Femur (tissue), 1 donor: ENCODE measurements at regions not wholly inside any gene's neighbourhood (a gene's known extent, or its start where the extent isn't known, plus 50 kb on each side); places are given as distances from the start of the nearest gene placed in this dataset.
"Not testable (repeated sequence)": the region's sequence is repeated elsewhere in the genome, so short reads cannot be mapped to it uniquely, and the experiment has no call there.

Experiments
- DNase-seq: peaks from one replicate; pipeline ENCODE4 v3.0.0-alpha.2; 2017

GRCh38 chr2:37571587-37572136, 99.8 kb downstream of the CDC42EP3 start:
- DNase-seq = no peak

GRCh38 chr2:37573451-37574388, 97.7 kb downstream of the CDC42EP3 start:
- DNase-seq = no peak

DNA sequence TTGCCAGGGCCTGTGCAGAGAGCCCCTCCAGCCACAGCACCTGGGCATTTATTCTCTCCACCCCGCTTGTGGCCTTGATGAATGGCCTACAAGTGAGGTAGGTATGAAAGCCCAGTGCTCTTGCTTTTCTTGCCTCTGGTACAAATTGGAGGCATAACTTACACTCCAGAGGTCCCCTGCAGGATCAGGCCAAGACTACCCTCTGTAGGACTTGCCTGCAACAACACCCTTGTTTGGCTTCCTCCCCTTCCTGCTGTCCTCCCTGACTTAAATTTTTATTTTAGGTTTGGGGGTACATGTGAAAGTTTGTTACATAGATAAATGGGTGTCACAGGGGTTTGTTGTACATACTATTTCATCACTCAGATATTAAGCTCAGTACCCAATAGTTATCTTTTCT, 95.7 kb downstream of the CDC42EP3 start:
- DNase-seq = no peak

DNA sequence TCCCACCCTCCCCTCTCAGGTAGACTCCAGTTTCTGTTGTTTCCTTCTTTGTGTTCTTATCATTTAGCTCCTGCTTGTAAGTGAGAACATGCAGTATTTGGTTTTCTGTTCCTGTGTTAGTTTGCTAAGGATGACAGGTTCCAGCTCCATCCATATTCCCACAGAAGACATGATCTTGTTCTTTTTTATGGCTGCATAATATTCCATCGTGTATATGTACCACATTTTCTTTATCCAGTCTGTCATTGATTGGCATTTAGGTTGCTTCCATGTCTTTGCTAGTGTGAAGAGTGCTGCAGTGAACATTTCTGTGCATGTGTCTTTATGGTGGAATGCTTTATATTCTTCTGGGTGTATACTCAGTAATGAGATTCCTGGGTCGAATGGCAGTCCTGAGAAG, 95.2 kb downstream of the CDC42EP3 start:
- DNase-seq = not testable (repeated sequence)

- DNase-seq = no peak
Observed at GRCh38 chr2:37576831-37577230, 94.6 kb downstream of the CDC42EP3 start.

- no peak for DNase-seq
Observed at GRCh38 chr2:37579192-37579713, 92.2 kb downstream of the CDC42EP3 start.

GRCh38 chr2:37579949-37580348, 91.5 kb downstream of the CDC42EP3 start:
- DNase-seq = not testable (repeated sequence)

DNA sequence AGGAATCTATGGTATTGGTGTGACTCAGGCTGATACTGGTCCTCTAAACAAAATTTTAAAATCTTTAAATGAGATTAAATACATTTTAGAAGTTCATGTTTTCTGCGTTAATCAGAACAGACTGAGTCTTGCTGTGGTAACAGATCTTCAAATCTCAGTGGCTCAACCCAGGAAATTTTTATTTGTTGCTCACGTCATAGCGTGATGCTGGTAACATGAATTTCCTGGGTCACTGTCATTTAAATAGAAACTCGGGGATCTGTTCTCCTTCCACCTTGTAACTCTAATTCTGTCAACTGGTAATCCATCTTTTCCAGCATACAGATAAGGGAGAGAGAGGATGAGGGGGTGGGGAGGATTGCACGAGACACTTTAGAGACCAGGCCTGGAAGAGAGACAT, 90.0 kb downstream of the CDC42EP3 start:
- no peak for DNase-seq

DNA sequence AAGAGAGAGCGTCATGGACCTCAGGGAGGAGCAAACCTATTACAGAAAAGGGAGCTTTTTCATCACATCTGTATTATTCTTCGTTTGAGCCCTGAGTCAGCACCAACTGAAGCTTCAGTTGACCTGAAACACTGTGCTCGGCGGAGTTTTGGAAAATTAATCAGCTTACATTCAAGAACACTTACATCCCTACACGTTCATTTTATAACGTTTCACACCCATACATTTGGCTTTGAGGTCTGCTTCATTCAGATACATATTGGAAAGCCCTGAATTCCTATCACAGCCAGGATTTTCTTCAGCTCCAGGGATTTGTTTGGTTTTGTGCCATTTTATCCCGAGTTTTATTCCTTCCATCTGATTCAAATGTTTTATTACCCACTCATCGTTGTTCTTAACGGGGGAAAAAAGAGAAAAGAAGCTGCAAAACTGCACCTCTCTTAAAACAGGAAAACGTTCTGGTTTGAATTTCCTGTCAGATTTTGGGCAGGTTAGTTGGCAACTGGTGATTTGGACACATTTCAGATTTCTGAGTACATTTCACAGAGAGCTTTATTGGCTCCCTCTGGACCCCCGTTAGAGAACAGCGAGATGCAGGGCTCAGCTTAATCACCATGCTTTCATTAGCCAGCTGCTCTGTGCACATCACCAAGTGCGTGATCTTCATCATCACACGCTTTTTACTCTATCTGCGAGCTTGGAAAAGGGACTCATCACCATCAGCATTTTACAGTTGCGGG, 88.8 kb downstream of the CDC42EP3 start:
- peak; percentile 31 for DNase-seq

GRCh38 chr2:37583402-37583801, 88.0 kb downstream of the CDC42EP3 start:
- DNase-seq = no peak

DNA sequence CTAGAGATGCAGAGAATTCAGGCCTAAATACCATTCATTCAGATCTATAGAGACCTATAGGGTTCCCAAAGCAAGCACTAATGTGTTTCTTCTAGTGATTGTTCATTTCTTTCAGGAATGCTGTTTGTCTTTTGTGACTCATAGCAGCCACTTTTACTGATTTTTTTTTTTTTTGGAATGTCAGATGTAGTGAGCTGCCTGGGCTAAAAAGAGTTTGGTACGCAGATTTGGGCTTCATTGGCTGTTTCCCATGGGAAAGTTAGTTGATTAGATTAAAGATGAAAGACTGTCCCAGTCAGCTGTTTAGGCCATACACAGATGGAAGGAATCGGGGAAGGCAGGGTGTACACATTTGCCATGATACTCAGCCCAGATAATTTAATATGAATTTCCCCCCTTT, 87.6 kb downstream of the CDC42EP3 start:
- DNase-seq = no peak

DNA sequence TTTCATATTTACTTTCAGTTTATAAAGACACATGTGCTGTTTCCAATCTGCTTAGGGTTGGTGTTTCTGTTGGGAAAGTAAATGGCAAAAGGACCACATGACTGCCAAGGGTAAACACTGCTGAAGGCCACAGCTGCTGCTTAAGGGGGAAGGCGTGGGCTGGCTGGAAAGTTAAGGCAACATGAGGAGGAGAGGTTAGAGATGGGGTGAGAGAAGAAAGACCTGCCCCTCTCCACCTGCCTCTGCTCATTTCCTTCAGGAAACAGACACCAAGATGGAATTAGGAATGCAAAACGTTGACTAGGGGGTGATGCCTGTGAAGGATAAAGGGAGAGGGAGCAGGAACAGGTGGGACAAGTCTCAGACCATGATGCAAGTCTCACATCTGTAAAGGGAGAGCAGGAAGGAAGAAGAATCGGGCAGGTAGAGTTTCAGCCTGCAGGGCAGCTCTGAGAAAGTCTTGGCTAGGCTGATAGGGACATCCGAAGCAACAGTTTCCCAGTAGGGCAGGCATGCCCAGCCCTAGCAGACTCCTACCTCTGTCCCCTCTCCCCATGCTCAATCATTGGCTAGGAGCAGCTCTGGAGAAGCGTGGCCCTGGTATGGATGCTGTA, 86.0 kb downstream of the CDC42EP3 start:
- DNase-seq = peak; percentile 30

DNA sequence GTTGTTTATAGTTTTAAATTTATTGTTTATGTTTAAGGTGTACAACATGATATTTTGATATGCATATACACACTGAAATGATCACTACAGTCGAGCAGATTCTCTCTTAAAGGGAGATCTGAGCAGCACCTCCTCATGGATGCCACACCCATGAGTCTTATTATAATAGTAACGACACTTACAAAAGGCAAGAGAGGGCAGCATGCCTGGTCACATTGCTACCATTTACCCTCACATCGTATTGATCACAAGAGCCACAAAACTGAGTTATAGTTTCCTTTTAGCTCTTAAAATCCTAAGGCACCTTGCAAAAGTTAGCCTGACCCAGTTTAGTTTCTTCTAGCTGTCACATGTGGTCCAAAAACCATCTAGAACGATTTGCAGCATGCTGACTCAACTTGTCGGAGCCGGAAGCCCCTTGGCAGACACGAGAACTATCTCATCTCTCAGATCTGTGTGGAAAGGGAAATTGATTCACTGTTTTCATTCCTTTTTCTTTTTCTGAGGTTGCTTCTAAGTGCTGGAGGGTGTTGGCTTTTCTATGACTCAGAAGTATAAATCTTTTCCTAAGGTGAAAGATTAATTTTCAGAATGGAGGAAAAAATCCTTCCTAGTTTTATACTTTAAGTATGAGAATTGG, 85.3 kb downstream of the CDC42EP3 start:
- peak; percentile 56 for DNase-seq

- no peak for DNase-seq
Observed at GRCh38 chr2:37586663-37587317, 84.7 kb downstream of the CDC42EP3 start.

DNA sequence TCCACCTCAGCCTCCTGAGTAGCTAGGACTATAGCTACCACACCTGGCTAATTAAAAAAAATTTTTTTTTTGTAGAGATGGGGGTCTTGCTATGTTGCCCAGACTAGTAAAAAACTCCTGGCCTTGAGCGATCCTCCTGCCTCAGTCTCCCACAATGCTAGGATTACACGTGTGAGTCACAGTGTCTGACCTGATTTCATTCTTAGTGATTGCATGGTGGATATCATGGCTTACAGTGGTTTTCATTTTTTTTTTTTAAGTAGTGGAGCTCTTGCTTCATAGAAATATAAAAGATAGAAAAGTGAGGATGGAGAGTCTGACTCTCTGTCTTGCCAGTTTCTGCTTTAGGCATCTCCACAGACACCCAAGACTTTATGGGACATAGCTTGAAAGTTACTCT, 83.6 kb downstream of the CDC42EP3 start:
- DNase-seq = no peak

- no peak for DNase-seq
Observed at GRCh38 chr2:37588316-37588777, 83.1 kb downstream of the CDC42EP3 start.

DNA sequence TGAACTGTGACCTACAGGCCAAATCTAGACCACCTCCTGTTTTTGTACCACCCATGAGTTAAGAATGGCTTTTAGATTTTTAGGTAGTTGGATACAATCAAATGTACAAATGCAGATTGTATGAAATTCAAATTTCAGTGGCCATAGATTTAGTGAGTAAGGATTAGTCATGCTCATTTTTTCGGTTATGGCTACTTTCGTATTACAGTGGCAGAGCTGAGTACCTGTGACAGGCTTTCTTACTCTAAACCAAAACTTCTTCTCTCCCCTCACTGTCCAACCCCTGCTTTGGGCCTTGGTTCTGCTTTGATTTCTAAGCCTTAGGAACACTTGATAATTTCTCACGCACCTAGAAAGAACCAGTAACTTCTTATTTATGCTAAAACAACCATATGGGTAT, 82.1 kb downstream of the CDC42EP3 start:
- no peak for DNase-seq

GRCh38 chr2:37590119-37590571, 81.3 kb downstream of the CDC42EP3 start:
- DNase-seq = no peak
